ENCODE measurements at regions not wholly inside any gene's neighbourhood (a gene's known extent, or its start where the extent isn't known, plus 50 kb on each side); places are given as distances from the start of the nearest gene placed in this dataset.

DNA sequence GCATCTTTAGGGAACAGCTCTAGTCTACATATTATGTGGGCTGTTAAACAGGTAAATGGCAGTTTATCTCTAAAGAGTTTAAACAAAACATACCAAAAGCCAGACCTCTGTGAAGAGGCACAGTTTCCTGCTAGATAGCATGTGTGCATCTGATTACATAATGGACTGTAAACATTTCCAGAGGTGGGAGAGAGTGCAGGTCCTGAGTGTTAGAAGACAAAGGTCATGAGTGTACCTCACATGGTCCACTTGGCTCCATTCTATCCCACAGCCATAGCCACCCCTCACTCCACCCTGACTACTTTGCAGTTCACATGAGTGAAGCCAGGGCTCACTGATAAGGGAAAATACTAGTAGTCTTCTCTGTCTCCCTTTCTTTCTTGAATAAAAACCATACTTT is 233.4 kb downstream of the MTX2 start:
- no peak for DNase-seq (ENCODE audit: low spot score)

DNA sequence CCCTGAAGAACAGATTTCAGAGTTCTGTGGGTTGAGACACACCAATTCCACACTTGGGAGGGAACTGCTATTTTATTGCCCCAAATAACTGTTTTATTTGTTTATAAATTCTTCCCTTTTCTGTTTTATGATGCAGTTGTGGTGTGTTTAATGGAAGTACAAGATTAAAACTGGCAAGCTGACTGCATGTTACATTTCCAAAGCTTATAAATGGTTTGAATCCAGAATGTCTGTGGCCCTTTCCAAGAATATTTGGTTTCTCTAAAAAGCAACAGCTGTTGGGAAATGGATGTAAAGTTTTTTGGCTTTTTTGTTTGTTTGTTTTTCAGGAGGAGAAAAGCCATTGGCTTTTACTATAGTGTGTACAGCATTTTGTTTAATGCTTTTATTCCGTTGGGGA is 234.5 kb downstream of the MTX2 start:
- no peak for DNase-seq (ENCODE audit: low spot score)

DNA sequence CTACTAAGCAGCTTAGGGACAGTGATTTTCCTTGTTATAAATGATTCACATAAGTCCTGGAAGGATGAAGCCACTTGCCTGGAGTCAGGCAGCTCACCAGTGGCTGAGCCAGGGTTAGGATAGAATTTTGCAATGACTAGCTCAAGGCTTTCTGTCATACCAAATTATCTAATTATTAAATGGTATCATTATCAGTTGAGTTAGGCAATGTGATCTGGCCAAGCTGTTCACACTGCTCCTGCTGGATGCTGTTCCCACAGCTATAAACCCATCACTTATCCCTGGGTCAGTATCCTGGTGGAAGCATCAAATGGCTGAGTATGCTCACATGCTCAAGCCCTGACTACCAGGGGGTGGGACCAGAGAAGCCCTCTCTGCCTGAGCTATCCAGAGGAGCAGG is 235.2 kb downstream of the MTX2 start:
- DNase-seq (ENCODE audit: low spot score), result no peak

DNA sequence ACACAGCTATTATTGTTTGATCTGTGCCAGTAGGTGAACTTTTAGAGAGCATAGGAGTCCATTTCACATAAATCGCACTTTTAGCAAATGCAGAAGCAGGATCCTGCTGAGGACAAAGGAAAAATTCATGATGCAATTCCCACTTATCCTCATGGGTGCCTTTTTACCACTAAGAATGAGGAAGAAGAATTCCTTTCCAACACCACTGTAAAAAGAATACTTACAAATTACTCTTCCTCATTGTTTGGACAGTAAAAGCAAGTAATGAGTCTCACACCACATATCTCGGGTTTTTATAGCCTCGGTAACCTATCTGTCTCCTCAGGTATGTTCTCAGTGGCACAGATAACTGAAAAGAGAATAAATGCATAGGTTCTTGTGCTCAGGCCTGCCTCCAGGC is 238.5 kb downstream of the MTX2 start:
- no peak for DNase-seq (ENCODE audit: low spot score)

DNA sequence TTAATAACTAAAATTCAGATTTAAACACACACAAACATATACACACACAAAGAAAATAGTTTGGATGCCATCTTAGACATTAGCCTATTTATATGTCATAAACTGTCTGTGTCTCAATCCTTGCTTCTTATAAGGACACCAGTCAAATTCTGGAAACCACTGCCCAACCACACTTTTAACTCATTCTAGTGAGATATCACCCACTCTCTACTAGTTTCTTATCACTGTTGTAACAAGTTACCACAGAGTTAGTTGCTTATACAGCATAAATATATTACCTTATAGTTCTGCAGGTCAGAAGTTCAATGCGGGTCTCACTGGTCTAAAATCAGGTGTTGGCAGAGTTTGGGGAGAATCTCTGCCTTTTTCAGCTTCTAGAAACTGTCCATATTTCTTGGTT is 239.1 kb downstream of the MTX2 start:
- no peak for DNase-seq (ENCODE audit: low spot score)

DNA sequence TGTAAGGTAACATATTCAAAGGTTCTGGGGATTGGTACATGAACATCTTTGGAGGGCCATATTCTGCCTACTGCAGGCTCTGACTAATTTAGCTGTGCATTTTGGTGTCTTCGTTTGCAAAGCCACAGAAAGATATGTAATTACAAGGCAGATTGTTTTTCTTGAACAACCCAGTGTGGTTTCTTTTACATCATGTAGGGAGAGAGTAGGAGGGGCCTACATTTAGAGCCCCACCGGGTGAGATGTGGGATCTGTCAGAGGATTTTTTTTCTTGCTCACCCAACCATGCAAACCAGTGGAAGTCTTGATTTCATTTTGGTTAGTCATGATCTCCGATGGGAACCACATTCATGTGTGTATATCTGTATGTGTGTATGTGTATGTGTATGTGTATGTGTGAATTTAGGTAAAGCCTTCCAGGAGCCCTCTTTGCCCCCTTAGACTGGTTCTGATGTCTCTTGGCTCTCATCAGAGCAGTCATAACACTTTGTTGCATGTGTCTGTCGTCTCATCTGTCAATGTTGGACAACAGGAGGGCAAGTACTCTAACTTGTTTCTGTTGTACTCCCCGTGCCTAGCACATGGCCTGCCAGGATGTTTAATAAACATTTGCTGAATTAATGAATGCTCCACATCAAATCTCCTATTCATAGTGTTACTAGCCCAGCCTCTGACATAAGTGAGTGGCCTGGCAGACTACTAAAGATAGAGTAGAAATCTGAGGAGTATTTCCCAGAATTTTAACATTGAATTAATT is 239.9 kb downstream of the MTX2 start:
- no peak for DNase-seq (ENCODE audit: low spot score)

DNA sequence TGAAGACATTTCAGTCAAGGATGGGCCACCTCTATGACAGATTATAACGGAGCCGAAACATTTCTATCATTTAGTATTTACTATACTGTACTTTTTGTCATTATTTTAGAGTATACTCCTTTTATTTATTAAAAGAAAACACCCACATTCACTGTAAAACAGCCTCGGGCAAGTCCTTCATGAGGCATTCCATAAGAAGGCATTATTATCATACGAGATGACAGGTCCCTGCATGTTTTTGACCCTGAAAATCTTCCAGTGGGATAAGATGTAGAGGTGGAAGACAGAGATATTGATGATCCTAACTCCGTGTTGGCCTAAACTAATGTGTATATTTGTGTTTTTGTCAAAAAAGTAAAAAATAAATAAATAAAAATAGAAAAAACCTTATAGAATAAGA is 245.0 kb downstream of the MTX2 start:
- no peak for DNase-seq (ENCODE audit: low spot score)

DNA sequence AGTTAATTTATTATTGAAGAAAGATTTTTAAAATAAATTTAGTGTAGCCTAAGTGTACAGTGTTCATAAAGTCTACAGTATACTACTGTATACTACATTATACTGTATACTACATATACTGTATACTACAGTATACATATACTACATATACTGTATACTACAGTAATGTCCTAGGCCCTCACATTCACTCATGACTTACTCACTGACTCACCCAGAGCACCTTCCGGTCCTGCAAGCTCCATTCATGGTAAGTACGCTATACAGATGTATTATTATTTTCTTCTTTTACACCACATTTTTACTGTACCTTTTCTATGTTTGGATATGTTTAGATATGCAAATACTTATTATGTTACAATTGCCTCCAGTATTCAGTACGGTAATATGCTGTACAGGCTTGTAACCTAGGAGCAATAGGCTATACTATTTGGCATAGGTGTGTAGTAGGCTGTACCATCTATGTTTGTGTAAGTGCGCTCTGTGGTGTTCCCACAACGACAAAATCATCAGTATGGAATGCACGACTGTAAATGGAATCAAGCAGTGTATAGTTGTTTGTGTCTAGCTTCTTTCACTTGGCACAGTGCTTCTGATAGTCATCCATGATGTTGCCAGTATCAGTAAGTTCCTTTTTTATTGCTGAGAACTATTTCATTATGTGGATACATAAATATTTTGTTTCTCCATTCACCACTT is 245.7 kb downstream of the MTX2 start:
- no peak for DNase-seq (ENCODE audit: low spot score)

DNA sequence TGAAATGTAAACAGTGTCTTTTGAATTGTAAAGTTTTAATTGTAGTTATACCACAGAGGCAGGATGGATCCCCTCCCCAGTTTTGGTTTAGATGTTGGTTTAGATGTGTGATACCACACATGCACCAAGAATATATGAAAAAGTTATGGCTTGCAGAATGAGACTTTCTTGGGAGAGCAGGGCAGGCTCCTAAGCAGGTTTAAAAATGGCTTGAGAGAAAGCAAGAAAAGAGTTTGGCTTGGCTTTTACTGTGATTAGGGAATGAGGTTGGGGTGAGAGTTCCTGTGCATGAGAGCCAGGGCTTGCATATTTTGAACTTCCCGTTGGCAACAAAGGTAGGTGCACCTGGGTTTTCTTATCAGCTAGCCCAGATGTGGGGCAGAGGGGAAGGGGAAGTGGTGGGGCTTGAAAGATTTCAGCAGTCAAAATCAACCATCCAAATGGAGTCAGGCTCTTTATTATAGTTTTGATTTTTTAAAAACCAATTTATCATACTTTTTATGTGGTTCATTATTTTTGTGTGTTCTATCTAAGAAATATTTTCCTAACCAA is 246.9 kb downstream of the MTX2 start:
- no peak for DNase-seq (ENCODE audit: low spot score)

DNA sequence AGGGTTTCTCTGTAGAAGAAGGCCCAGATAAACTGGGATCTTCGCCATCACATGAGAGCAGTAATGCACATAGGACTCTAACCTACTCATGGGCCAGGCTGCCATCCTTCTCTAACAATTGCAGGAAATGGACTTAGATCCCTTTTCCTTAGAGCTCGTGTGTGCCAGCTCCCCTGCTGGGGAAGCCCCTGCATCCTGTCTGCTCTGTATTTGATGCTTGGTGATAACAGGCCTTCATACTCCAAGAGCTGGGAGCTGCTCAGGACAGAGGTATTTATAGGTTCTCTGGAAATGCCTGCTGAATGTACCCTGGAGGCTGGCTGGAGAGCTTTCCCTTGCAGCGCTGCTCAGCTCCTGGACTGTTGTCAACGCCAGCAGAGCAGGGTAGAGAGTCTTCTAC is 249.6 kb downstream of the MTX2 start:
- no peak for DNase-seq (ENCODE audit: low spot score)

DNA sequence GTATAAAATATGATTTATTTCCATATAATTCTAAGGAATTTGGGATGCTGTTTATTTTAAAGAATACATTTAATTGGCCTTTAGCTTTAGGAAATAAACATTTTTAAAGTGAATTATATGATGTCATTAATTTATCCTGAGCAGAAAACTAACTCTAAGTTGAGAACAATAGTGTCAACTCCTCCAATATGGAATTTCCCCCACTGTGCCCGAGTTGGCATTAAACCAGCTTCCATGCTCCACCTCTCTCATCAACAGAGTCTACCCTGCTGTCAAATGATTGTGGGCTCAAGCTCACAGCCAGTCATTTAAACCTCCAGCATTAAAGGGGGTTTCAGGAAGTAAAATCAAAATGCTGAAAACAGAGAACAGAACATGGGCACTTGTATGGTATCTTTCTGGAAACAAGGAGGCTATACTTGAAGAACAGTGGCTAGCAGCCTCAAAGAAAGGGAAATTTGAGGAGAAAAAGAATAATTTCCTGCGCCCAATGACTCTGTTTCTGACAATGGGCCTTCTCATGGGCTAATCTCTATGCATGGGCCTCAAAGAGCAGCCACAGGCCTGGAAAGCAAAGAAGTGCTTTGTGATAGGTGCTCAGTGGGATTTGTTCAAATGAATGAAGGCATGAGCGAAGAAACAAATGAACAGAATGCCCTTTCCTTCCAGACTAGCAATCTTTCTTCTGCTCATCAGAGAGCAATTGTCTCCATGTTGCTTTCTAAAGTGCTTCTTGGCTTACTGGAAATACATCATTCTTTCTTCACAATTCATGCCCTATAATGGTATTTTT is 252.8 kb downstream of the MTX2 start:
- no peak for DNase-seq (ENCODE audit: low spot score)

DNA sequence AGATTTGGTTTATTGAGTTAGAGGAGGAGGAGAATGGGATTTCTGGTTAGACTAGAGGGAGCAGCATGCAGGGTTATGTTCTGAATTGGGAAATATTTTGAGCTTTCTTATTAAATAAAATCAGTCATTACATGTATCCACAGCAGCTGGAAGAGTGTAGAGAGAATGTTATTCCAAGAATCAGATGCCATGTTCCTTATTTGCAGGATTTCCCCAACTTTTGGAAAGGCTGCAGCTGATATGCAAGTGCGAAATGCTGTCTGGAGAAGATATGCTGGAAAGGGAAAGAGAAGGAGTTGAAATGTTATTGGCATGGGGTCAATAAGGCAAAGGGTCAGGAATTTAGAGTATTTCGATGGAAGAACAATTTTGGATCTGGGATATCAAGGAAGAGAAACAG is 255.8 kb downstream of the MTX2 start:
- no peak for DNase-seq (ENCODE audit: low spot score)

DNA sequence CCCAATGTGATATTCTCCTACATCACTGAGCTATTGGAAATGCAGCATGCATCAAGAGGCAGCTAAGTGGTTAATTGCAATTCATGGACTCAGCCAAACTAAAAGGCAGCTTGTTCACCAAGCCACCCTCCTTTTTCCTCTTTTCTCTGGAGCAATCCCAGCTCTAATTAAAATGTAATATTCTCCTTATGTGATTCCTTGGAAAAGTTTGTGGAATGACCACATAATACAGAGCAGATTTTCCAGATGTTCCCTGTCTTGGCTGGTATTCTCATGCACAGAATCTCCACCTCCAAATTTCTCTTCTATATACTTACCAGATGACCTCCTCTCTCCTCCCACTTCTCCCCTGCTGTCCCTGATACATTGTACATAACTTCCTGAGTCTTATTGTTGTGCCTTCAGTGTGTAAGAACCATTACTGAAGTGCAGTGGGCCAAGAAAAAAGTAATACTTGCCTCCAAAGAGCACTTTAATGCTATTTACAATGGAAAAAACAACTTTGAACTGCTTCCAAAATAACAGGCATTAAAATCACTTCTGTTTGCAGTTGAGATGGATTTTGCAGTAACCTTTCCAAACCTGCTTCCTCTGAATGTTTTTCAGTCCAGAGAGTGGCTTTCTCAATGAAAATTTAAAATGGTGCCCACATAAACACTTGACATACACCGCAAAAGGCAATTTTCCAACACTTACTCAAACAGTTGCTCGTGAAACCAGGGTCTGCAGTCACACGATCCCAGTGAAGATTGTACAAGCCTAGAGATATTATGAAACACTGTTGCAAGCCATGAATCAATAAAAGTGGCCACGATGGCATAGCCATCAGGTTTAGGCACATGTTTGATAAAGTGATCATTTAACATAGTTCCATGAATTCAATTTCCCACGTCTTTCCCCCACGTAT is 258.0 kb downstream of the MTX2 start:
- DNase-seq (ENCODE audit: low spot score), result no peak

DNA sequence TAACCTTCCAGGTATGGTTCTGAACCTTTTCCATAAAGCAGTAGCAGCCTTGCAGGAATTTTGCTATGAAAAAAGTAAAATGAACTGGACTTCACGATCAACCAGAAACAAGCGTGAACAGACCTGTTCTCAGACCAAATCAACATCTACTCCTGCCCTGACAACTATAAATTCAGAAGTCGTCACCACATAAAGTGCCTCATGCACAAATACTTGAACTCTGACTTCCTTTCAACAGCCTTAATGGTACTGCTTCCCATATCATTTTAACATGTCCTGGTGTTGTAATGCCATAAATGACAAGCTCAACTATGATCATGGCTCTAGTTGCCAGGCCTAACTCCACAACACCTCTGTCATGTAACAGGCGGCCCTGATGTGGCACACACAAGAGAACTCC is 262.4 kb downstream of the MTX2 start:
- DNase-seq (ENCODE audit: low spot score), result no peak

DNA sequence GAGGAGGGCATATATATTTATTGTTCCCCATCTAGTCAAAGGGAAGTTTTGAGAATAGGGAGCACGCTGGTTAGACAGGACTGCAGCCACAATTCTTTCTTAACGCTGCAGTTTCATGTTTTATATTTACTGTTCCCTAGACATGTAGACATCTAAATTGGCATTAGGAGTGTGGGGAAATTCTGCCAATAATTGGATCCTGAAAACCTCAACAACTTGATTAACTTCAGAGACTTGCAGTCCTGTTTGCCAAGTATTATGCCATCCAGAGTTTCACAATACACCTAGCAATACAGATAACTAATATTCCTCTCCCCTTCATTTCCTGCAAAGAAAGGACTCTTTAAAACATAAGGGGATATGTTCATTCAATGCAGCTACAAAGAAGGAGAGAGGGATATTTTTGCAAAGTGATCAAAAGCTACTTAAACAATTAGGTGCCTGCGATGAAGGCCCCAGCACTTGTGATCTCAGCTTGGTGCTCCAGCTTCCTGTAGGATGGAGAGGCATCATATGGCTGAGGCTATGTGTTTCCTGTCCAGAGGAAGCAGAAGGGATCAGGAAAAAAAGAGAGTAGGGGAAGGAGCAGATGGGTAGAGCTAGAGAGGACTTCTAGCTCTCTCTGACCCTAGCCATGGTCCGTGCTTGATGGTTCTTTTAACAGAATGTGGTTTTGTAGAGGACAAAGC is 264.4 kb downstream of the MTX2 start:
- no peak for DNase-seq (ENCODE audit: low spot score)

DNA sequence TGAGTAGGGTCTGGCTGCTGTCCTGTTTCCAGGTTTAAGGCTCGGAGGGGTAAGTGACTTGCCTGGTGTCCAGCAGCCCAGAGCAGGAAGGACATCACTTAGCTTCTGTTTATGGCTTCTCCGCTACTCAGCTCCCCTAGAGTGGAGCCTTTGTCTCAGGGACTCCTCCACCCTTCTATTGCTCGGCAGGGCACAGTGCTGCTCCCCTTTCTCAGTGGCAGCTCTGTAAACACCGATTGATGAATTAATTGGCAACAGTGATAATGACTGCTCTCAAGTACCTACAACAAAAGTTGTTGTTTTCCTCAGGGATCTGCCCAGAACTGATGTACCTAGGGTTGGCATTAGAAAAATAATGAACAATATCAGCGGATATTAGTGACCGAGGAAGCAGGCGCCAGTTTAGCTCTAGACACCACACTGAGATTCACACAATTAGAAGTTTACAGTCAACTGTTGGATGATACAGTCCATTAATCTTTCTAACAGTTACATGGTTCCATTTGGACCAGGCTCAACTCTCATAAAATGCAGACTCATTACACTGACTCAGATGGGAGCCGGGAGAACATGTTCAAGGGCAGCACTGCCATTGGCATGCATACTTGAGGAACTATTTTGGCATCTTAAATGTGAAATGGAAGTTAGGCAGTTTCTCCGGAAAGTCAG is 265.7 kb downstream of the MTX2 start:
- no peak for DNase-seq (ENCODE audit: low spot score)

DNA sequence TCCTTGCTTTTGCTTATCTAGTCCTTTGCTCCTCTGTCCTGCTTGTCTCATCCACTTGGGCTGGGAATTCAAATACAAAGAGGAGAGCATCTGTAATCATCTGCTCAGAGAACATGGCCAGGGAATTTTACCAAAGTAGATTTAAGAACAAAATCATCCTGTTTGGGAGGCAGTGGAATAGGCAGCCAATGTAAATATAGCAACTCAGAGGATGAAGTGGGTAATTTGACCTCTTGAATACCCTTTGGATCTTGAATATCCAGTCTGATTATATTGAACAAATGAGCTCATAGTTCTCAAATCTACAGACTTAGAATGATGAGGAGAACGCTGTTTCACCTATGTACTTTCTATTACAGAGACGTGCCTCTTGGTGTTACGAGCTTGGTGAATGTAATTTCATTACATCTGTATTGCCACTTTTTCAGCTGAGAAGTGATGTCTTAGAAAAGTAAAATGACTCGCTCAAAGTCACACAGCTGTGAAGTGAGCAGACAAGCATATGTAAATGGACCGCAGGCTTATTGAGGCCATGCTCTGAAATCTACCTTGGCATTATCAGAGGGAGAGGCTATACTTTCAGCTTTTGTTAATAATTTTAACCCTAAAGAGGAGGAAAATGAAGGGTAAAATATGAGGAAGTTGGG is 266.3 kb downstream of the MTX2 start:
- no peak for DNase-seq (ENCODE audit: low spot score)

DNA sequence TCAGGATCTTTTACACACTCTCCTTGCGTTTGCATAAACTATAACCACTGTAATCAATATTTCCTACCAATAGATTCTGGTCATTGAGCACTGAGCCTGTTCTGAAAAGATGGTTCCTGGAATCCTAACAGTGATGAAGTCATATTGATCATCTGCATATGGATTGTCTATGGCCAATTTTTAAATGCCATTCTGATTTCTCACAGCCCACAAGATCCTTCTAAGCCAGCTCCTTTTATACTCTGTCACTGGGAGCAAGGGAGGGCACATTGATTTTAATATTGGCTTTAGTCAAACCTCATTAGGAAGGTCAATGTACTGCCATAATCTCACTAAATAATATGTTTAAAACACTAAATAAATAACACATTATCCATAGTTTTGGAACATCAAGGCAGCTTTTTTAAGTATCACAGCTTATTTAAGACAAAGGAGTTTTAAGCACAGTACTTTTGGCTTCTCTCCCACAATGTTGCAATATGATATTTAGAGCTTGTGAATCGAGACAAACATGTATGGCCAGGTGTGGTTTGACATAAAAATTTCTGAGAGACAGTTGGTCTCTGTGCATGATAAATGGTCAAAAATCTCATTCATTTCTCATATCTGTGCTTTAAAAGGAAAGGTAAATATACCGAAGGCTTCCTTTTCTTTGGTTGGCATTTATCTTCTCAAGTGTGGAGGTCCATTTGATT is 267.3 kb downstream of the MTX2 start:
- no peak for DNase-seq (ENCODE audit: low spot score)

DNA sequence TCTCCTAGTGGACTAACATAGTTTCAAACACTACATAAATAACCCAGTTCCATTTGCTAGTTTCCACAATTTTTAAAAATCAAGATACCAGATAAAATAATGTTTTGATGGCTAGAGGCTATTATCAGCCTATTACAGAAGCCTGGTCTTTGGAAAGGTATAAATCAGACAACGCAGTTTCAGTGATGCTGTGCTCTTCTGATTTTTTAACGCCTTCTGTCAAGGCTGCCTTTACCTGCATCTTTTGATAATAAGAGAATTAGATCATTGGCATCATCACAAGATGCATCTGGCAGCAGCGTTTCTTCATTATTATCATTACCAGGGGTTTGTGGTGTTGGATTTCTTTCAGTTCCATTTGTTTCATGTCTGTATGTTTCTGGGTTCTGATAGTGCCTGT is 268.7 kb downstream of the MTX2 start:
- no peak for DNase-seq (ENCODE audit: low spot score)
